ENCODE measurements at regions not wholly inside any gene's neighbourhood (a gene's known extent, or its start where the extent isn't known, plus 50 kb on each side); places are given as distances from the start of the nearest gene placed in this dataset.

- TF ChIP-seq CTCF (IDR thresholded peaks at IDR 0.05) (no peak), TAF1 (IDR thresholded peaks at IDR 0.05; ENCODE audit: borderline replicate concordance, low read depth, low read length) (no peak), FOXJ3 (CRISPR knock-in tag; IDR thresholded peaks at IDR 0.05) (no peak), EZH2phosphoT487 (IDR thresholded peaks at IDR 0.05; ENCODE audit: borderline replicate concordance, low read depth) (no peak), RAD21 (IDR thresholded peaks at IDR 0.05; ENCODE audit: low read length) (no peak), NRF1 (IDR thresholded peaks at IDR 0.05; ENCODE audit: low read depth, low read length) (no peak)
Measured at GRCh38 chr2:529852-530251, 147.4 kb downstream of the TMEM18 start (continued).

GRCh38 chr2:529424-529823, 147.8 kb downstream of the TMEM18 start:
- H3K9me2 ChIP-seq, result no peaks in the 10 kb centered on the region
- DNase-seq, result peak; percentile 85
- H3K79me2 ChIP-seq (ENCODE audit: insufficient read depth), result no peaks in the 10 kb centered on the region
- peak overlapping the region in 1 of 2 experiments; percentile 51; a peak in 1 of 4 replicates for H3K27ac ChIP-seq (ENCODE audit: low read depth in 2 of 2, low read length in 1 of 2)
- no peak overlapping the region for H3K4me3 ChIP-seq (ENCODE audit: low read depth in 2 of 2, low read length in 1 of 2)
- no peaks in the 10 kb centered on the region for H4K20me1 ChIP-seq (ENCODE audit: insufficient read depth)
- peaks cover 3% of the 10 kb centered on the region for H3F3A ChIP-seq (replicated peaks; ENCODE audit: insufficient read depth)
- no peak overlapping the region for H2AFZ ChIP-seq (ENCODE audit: low read depth)
- H3K4me2 ChIP-seq, result no peak overlapping the region
- H3K9ac ChIP-seq, result no peak overlapping the region
- H3K4me1 ChIP-seq (ENCODE audit: control insufficient read depth in 1 of 2, insufficient read depth in 2 of 2, low read depth in 1 of 2, low read length in 1 of 2), result no peaks in the 10 kb centered on the region; a peak in 1 of 4 replicates
- H3K27me3 ChIP-seq (ENCODE audit: insufficient read depth), result no peaks in the 10 kb centered on the region
- 6% methylated on average over 2 of the region's 2 CpGs for WGBS (ENCODE audit: low lambda C conversion rate)
- H3K36me3 ChIP-seq (replicated peaks in 1 of 2; ENCODE audit: control insufficient read depth in 1 of 2, insufficient read depth in 2 of 2, low read length in 1 of 2), result no peaks in the 10 kb centered on the region
- CTCF ChIA-PET, result interaction anchor here (0.6 to 2.5 kb wide), 58 partner anchors 11 to 1017 kb away, joined by 3 to 124 read pairs (median 5); no protein-coding TSS in a partner anchor
- POLR2A ChIA-PET, result no interaction called here
- peaks cover 18% of the 10 kb centered on the region for H3K9me3 ChIP-seq
- TF ChIP-seq CTCF (IDR thresholded peaks at IDR 0.05) (peak; percentile 11), RAD21 (IDR thresholded peaks at IDR 0.05; ENCODE audit: low read length) (peak; percentile 93), TAF1 (IDR thresholded peaks at IDR 0.05; ENCODE audit: borderline replicate concordance, low read depth, low read length) (no peak), JUND (IDR thresholded peaks at IDR 0.05) (no peak), TEAD4 (IDR thresholded peaks at IDR 0.05; ENCODE audit: borderline replicate concordance, insufficient read depth) (no peak), USF2 (IDR thresholded peaks at IDR 0.05; ENCODE audit: borderline replicate concordance, low read depth, low read length) (peak; percentile 39; the same call in 1 of the 2 replicates), RCOR1 (IDR thresholded peaks at IDR 0.05; ENCODE audit: low read length) (no peak), SMC3 (IDR thresholded peaks at IDR 0.05; ENCODE audit: low read depth, low read length) (peak; percentile 82), SIN3A (IDR thresholded peaks at IDR 0.05; ENCODE audit: borderline replicate concordance, low read depth, low read length) (no peak), MXI1 (IDR thresholded peaks at IDR 0.05; ENCODE audit: low read depth, low read length) (peak; percentile 78), ELF1 (IDR thresholded peaks at IDR 0.05) (no peak), EP300 (IDR thresholded peaks at IDR 0.05; ENCODE audit: borderline replicate concordance in 1 of 2, low read depth in 1 of 2, low read length in 1 of 2) (no peak)
- TF ChIP-seq, protein P1, sequence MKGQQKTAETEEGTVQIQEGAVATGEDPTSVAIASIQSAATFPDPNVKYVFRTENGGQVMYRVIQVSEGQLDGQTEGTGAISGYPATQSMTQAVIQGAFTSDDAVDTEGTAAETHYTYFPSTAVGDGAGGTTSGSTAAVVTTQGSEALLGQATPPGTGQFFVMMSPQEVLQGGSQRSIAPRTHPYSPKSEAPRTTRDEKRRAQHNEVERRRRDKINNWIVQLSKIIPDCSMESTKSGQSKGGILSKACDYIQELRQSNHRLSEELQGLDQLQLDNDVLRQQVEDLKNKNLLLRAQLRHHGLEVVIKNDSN (IDR thresholded peaks at IDR 0.05; ENCODE audit: borderline replicate concordance, low read depth), result no peak
